Mesendoderm (in vitro differentiated cells): ENCODE measurements at regions not wholly inside any gene's neighbourhood (a gene's known extent, or its start where the extent isn't known, plus 50 kb on each side); places are given as distances from the start of the nearest gene placed in this dataset.
"Not testable (repeated sequence)": the region's sequence is repeated elsewhere in the genome, so short reads cannot be mapped to it uniquely, and the experiment has no call there.

Experiments
- DNase-seq: peaks from one replicate; pipeline ENCODE4 v3.0.0; 2013
- H2AK5ac ChIP-seq: 2 replicates; pipeline ENCODE4 v1.6.1; 2013; ENCODE audit warnings: low read length, inconsistent platforms
- H2BK120ac ChIP-seq: 2 replicates; pipeline ENCODE4 v1.6.1; 2013; ENCODE audit warnings: low read depth, mild to moderate bottlenecking, low read length, moderate library complexity, mixed read lengths
- H2BK15ac ChIP-seq: replicated peaks from 2 replicates; pipeline ENCODE4 v1.6.1; 2013; ENCODE audit warnings: low read depth, mild to moderate bottlenecking, moderate library complexity
- H2BK5ac ChIP-seq: 2 replicates; pipeline ENCODE4 v1.6.1; 2013; ENCODE audit warnings: low read length, inconsistent platforms
- H3K18ac ChIP-seq: 2 replicates; pipeline ENCODE4 v1.6.1; 2013; ENCODE audit warnings: mild to moderate bottlenecking, low read length, mixed read lengths
- H3K23ac ChIP-seq: one replicate; pipeline ENCODE4 v1.6.1; 2013; ENCODE audit warnings: low read length
- H3K27ac ChIP-seq: 2 replicates; pipeline ENCODE4 v1.5.1; 2013; ENCODE audit warnings: low read depth, mild to moderate bottlenecking, inconsistent platforms, low read length, moderate library complexity
- H3K27me3 ChIP-seq: 2 replicates; pipeline ENCODE4 v1.6.1; 2013; ENCODE audit warnings: low read length, control low read depth, mild to moderate bottlenecking, inconsistent platforms; ENCODE audit not compliant: insufficient read depth, poor library complexity
- H3K36me3 ChIP-seq: 2 replicates; pipeline ENCODE4 v1.6.1; 2013; ENCODE audit warnings: low read length, inconsistent platforms; ENCODE audit not compliant: control insufficient read depth, insufficient read depth
- H3K4ac ChIP-seq: one replicate; pipeline ENCODE4 v1.6.1; 2013; ENCODE audit warnings: low read depth, mild to moderate bottlenecking, low read length, moderate library complexity
- H3K4me1 ChIP-seq: 2 replicates; pipeline ENCODE4 v1.6.1; 2013; ENCODE audit warnings: low read depth, low read length, inconsistent platforms; ENCODE audit not compliant: control insufficient read depth
- H3K4me2 ChIP-seq: 2 replicates; pipeline ENCODE4 v1.6.1; 2013; ENCODE audit warnings: low read length
- H3K4me3 ChIP-seq: 2 replicates; pipeline ENCODE4 v1.5.1; 2013; ENCODE audit warnings: mild to moderate bottlenecking, low read length
- H3K56ac ChIP-seq: one replicate; pipeline ENCODE4 v1.6.1; 2013; ENCODE audit warnings: low read length
- H3K79me1 ChIP-seq: 2 replicates; pipeline ENCODE4 v1.6.1; 2013; ENCODE audit warnings: low read length, inconsistent platforms
- H3K79me2 ChIP-seq: 2 replicates; pipeline ENCODE4 v1.6.1; 2013; ENCODE audit warnings: mild to moderate bottlenecking, low read length; ENCODE audit not compliant: control insufficient read depth, insufficient read depth
- H3K9ac ChIP-seq: 2 replicates; pipeline ENCODE4 v1.6.1; 2013; ENCODE audit warnings: low read length, inconsistent platforms
- H4K5ac ChIP-seq: one replicate; pipeline ENCODE4 v1.6.1; 2013; ENCODE audit warnings: low read length
- H4K8ac ChIP-seq: one replicate; pipeline ENCODE4 v1.6.1; 2013; ENCODE audit warnings: low read depth, mild to moderate bottlenecking, control low read depth, low read length, moderate library complexity
- WGBS: extraction: QIAGEN DNeasy Blood & Tissue Kit; methylation state at CpG from one replicate; pipeline ENCODE4 v1.1.7; 2013; ENCODE audit warnings: low lambda C conversion rate, missing lambda C conversion rate; ENCODE audit not compliant: insufficient coverage; ENCODE audit errors: extremely low coverage; 5-methylcytosine and 5-hydroxymethylcytosine counted together

DNA sequence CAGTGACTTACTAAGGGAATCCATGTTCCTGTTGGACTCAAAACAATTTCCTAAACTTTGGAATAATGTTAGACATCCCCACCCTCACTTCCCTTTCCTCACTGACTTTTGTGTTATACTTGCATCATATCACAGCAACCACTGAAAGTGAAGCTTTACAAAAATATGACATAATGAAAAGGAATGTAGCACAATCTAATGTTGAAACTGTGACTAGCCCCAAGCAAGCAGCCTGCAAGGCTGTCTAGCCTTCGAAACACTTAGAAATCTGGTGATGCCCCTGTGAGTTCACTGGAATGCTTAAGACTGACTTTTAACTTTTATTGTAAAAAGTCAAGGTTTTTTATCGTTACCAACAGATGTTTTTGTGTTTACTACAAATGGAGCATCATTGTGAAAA, 203.7 kb upstream of the ZNF385D start:
- H3K18ac ChIP-seq: no peak overlapping the region
- no peak for DNase-seq
- H3K9ac ChIP-seq: no peak overlapping the region
- H3K23ac ChIP-seq: no peak overlapping the region
- no peak overlapping the region for H4K8ac ChIP-seq
- no peak overlapping the region for H2AK5ac ChIP-seq
- H3K79me1 ChIP-seq: no peaks in the 10 kb centered on the region
- H3K4me2 ChIP-seq: no peak overlapping the region
- no peaks in the 10 kb centered on the region for H3K36me3 ChIP-seq
- no peak overlapping the region for H4K5ac ChIP-seq
- H3K4me3 ChIP-seq: no peak overlapping the region
- no peak overlapping the region for H2BK5ac ChIP-seq
- H3K4me1 ChIP-seq: no peaks in the 10 kb centered on the region
- no peak overlapping the region for H3K56ac ChIP-seq
- WGBS: no CpG with 5 or more reads among the region's 2 CpGs
- no peaks in the 10 kb centered on the region for H3K79me2 ChIP-seq
- H3K27ac ChIP-seq: no peak overlapping the region
- H2BK120ac ChIP-seq: no peak overlapping the region
- H3K27me3 ChIP-seq: no peaks in the 10 kb centered on the region
- H3K4ac ChIP-seq: no peak overlapping the region
- no peak overlapping the region for H2BK15ac ChIP-seq

DNA sequence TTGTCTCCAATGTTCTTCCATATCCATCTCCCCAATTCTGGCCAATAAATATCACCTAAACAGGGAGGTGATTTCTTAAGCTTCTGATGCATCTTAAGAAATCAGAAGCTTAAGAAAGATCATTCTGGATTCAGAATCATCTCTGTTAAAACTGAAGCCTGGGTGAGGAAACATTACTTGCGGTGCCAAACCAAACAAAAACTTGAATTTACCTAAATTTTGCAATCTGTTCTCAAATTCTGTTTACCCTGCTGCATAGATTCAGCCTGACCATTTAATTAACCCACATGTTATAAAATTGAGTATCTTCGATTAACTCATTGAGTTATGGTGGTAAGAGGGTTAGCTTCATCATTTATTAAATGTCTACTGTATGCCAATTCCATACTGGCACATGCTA, 204.4 kb upstream of the ZNF385D start:
- Histone ChIP-seq H4K5ac (no peak overlapping the region), H3K4me2 (no peak overlapping the region), H4K8ac (no peak overlapping the region), H2BK15ac (no peak overlapping the region), H3K4ac (no peak overlapping the region), H3K79me2 (no peaks in the 10 kb centered on the region), H3K27ac (no peak overlapping the region), H3K4me3 (no peak overlapping the region), H3K27me3 (no peaks in the 10 kb centered on the region), H2AK5ac (no peak overlapping the region), H2BK5ac (no peak overlapping the region), H3K18ac (no peak overlapping the region), H3K36me3 (no peaks in the 10 kb centered on the region), H3K9ac (no peak overlapping the region), H2BK120ac (no peak overlapping the region), H3K56ac (no peak overlapping the region), H3K23ac (no peak overlapping the region), H3K4me1 (no peaks in the 10 kb centered on the region), H3K79me1 (no peaks in the 10 kb centered on the region)
- DNase-seq: no peak
- WGBS: no CpG with 5 or more reads among the region's 2 CpGs

DNA sequence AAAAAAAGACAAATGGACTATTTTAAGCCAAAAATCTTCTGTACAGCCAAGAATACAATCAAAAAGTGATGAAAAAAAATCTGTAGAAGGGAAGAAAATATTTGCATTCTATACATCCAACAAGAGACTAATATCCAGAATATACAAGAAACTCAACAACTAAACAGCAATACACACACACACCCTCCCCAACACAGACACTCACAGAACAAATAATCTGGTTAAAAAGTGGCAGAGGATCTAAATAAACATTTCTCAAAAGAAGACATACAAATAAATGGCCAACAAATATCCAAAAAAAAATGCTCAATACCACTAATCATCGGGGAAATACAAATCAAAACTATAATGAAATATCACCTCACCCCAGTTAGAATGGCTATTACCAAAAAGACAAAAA, 209.0 kb upstream of the ZNF385D start:
- Histone ChIP-seq H3K4me3 (no peak overlapping the region), H3K27me3 (no peaks in the 10 kb centered on the region), H2BK5ac (no peak overlapping the region), H3K56ac (no peak overlapping the region), H3K4me1 (no peaks in the 10 kb centered on the region), H3K27ac (no peak overlapping the region), H3K4ac (no peak overlapping the region), H2AK5ac (no peak overlapping the region), H3K9ac (no peak overlapping the region), H3K36me3 (no peaks in the 10 kb centered on the region), H2BK15ac (no peak overlapping the region), H4K5ac (no peak overlapping the region), H3K79me2 (no peaks in the 10 kb centered on the region), H3K18ac (no peak overlapping the region), H2BK120ac (no peak overlapping the region), H3K23ac (no peak overlapping the region), H4K8ac (no peak overlapping the region), H3K79me1 (no peaks in the 10 kb centered on the region), H3K4me2 (no peak overlapping the region)
- WGBS: no CpG with 5 or more reads among the region's 1 CpG
- no peak for DNase-seq

DNA sequence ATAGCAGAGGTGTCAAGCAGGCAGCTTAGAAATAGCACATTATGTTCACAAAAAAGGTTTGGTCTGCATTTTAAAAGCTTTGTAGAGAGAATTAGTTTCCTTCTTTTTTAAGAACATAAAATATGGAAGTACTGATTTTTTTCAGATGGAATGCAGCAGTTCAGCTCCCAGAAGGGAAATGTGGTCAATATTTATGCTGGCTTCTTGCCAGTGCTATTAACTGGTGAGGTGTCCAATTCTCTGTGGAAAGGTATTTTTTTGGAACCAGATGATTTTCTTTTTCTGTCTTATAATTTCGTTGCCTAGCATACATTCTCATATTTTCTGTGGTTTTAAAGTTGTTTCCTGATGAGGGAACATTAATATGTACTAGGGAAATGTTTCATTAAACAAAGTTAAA, 211.4 kb upstream of the ZNF385D start:
- Histone ChIP-seq H3K36me3 (no peaks in the 10 kb centered on the region), H3K9ac (no peak overlapping the region), H3K56ac (no peak overlapping the region), H3K27me3 (no peaks in the 10 kb centered on the region), H3K4me1 (no peaks in the 10 kb centered on the region), H4K8ac (no peak overlapping the region), H3K79me1 (no peaks in the 10 kb centered on the region), H3K79me2 (no peaks in the 10 kb centered on the region), H2BK120ac (no peak overlapping the region), H2AK5ac (no peak overlapping the region), H3K4me2 (no peak overlapping the region), H3K4me3 (no peak overlapping the region), H3K27ac (no peak overlapping the region), H3K4ac (no peak overlapping the region), H2BK5ac (no peak overlapping the region), H3K18ac (no peak overlapping the region), H3K23ac (no peak overlapping the region), H2BK15ac (no peak overlapping the region), H4K5ac (no peak overlapping the region)
- WGBS: no CpG with 5 or more reads among the region's 1 CpG
- no peak for DNase-seq

DNA sequence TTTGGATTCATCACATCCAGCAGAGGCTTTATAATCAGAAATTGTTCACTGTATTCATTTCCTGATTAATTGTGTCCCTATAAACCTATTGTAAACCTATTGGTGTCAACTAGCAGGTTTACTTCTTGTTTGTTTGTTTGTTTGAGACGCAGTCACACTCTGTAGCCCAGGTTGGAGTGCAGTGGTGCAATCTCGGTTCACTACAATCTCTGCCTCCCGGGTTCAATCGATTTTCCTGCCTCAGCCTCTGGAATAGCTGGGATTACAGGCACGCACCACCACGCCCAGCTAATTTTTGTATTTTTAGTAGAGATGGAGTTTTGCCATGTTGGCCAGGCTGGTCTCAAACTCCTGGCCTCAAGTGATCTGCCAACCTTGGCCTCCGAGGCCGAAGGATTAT, 215.4 kb upstream of the ZNF385D start:
- H2BK120ac ChIP-seq, H3K4me3 ChIP-seq, H2BK15ac ChIP-seq, H3K56ac ChIP-seq, H3K27ac ChIP-seq, DNase-seq, H3K23ac ChIP-seq, H3K36me3 ChIP-seq, H3K27me3 ChIP-seq, H3K18ac ChIP-seq, H3K4me2 ChIP-seq, H4K5ac ChIP-seq, H3K79me1 ChIP-seq, H2BK5ac ChIP-seq, H3K79me2 ChIP-seq, H3K4ac ChIP-seq, H3K4me1 ChIP-seq, H4K8ac ChIP-seq, H3K9ac ChIP-seq, H2AK5ac ChIP-seq: not testable (repeated sequence)
- no CpG with 5 or more reads among the region's 8 CpGs for WGBS

DNA sequence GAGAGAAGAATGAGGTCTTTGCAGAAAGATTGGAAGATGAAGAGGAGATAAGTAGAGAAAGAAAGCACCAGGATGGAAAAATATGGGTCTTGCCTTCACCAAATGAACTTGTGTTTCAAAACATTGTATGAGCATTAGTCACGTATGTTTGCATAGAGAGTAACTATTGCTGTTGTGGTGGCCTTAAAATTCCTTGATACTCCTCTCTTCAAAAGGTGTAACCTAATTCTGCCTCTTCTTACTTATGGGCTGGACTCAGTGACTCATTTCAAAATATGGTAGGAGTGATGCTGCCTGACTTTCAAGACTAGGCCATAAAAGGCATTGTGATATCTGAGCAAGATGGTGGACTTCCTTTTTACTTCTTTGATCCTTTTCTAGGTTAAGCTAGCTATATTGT, 228.7 kb upstream of the ZNF385D start:
- no peaks in the 10 kb centered on the region for H3K36me3 ChIP-seq
- no peaks in the 10 kb centered on the region for H3K4me1 ChIP-seq
- H3K9ac ChIP-seq: no peak overlapping the region
- no peak overlapping the region for H3K18ac ChIP-seq
- no peak overlapping the region for H3K56ac ChIP-seq
- H3K4me2 ChIP-seq: no peak overlapping the region
- DNase-seq: no peak
- no peak overlapping the region for H2BK15ac ChIP-seq
- no CpG with 5 or more reads among the region's 1 CpG for WGBS
- no peak overlapping the region for H3K27ac ChIP-seq
- H3K27me3 ChIP-seq: no peaks in the 10 kb centered on the region
- no peak overlapping the region for H2BK120ac ChIP-seq
- no peak overlapping the region for H2AK5ac ChIP-seq
- H2BK5ac ChIP-seq: no peak overlapping the region
- no peaks in the 10 kb centered on the region for H3K79me2 ChIP-seq
- no peak overlapping the region for H4K8ac ChIP-seq
- H4K5ac ChIP-seq: no peak overlapping the region
- no peaks in the 10 kb centered on the region for H3K79me1 ChIP-seq
- H3K4ac ChIP-seq: no peak overlapping the region
- H3K23ac ChIP-seq: no peak overlapping the region
- H3K4me3 ChIP-seq: no peak overlapping the region
